ENCODE measurements at regions not wholly inside any gene's neighbourhood (a gene's known extent, or its start where the extent isn't known, plus 50 kb on each side); places are given as distances from the start of the nearest gene placed in this dataset.

- ATAC-seq (no peak), DNase-seq (ENCODE audit: low spot score) (no peak)
- peaks cover 4% of the 10 kb centered on the region for H3K9me3 Mint-ChIP-seq
- ChIA-PET POLR2A (no interaction called here), CTCF (no interaction called here)
- TF ChIP-seq MLX (CRISPR knock-in tag; IDR thresholded peaks at IDR 0.05) (no peak), ZNF425 (CRISPR knock-in tag; conservative IDR thresholded peaks at IDR 0.05) (no peak), AR (CRISPR knock-in tag; IDR thresholded peaks at IDR 0.05) (no peak)
- no peak overlapping the region for H3K27ac Mint-ChIP-seq
- no peaks in the 10 kb centered on the region for H3K27me3 Mint-ChIP-seq (ENCODE audit: low read depth)
- no peaks in the 10 kb centered on the region for H3K4me1 Mint-ChIP-seq
- H3K4me3 Mint-ChIP-seq, result no peak overlapping the region
- H3K36me3 Mint-ChIP-seq, result no peaks in the 10 kb centered on the region
Measured at GRCh38 chr4:60215906-60216305, 984.2 kb upstream of the ADGRL3 start.

GRCh38 chr4:60216752-60217151 lies 983.4 kb upstream of the ADGRL3 start:
- H3K9me3 Mint-ChIP-seq, result no peaks in the 10 kb centered on the region
- H3K4me3 Mint-ChIP-seq, result no peak overlapping the region
- ChIA-PET CTCF (no interaction called here), POLR2A (no interaction called here)
- H3K4me1 Mint-ChIP-seq, result no peaks in the 10 kb centered on the region
- no peaks in the 10 kb centered on the region for H3K36me3 Mint-ChIP-seq
- ATAC-seq, result no peak
- H3K27ac Mint-ChIP-seq, result no peak overlapping the region
- no peak for DNase-seq (ENCODE audit: low spot score)
- no peaks in the 10 kb centered on the region for H3K27me3 Mint-ChIP-seq (ENCODE audit: low read depth)
- TF ChIP-seq MXD4 (CRISPR knock-in tag; IDR thresholded peaks at IDR 0.05; ENCODE audit: borderline replicate concordance) (no peak), NFYB (CRISPR knock-in tag; conservative IDR thresholded peaks at IDR 0.05; ENCODE audit: low read depth) (no peak), ZBTB43 (CRISPR knock-in tag; IDR thresholded peaks at IDR 0.05) (no peak), CTCF (IDR thresholded peaks at IDR 0.05) (no peak), ZNF512 (CRISPR knock-in tag; IDR thresholded peaks at IDR 0.05; ENCODE audit: borderline replicate concordance) (no peak), IRF2 (CRISPR knock-in tag; IDR thresholded peaks at IDR 0.05; ENCODE audit: borderline replicate concordance, low read depth) (no peak), NFATC4 (CRISPR knock-in tag; IDR thresholded peaks at IDR 0.05) (no peak), PRDM15 (CRISPR knock-in tag; IDR thresholded peaks at IDR 0.05) (no peak), FOXP4 (CRISPR knock-in tag; IDR thresholded peaks at IDR 0.05) (no peak), SMAD3 (CRISPR knock-in tag; IDR thresholded peaks at IDR 0.05; ENCODE audit: borderline replicate concordance) (no peak), RORB (CRISPR knock-in tag; IDR thresholded peaks at IDR 0.05) (no peak), STAT6 (CRISPR knock-in tag; conservative IDR thresholded peaks at IDR 0.05; ENCODE audit: low read depth) (no peak)

All from WTC11 (cell line).